HG02870 (cell line): ENCODE measurements at regions not wholly inside any gene's neighbourhood (a gene's known extent, or its start where the extent isn't known, plus 50 kb on each side); places are given as distances from the start of the nearest gene placed in this dataset.
"Not testable (repeated sequence)": the region's sequence is repeated elsewhere in the genome, so short reads cannot be mapped to it uniquely, and the experiment has no call there.

Source experiments
- ATAC-seq: cut with Tn5 transposase; IDR thresholded peaks from one replicate; pipeline ENCODE4 v1.9.1; 2021; ENCODE audit warnings: mild to moderate bottlenecking, moderate library complexity; ENCODE audit not compliant: unreplicated experiment

DNA sequence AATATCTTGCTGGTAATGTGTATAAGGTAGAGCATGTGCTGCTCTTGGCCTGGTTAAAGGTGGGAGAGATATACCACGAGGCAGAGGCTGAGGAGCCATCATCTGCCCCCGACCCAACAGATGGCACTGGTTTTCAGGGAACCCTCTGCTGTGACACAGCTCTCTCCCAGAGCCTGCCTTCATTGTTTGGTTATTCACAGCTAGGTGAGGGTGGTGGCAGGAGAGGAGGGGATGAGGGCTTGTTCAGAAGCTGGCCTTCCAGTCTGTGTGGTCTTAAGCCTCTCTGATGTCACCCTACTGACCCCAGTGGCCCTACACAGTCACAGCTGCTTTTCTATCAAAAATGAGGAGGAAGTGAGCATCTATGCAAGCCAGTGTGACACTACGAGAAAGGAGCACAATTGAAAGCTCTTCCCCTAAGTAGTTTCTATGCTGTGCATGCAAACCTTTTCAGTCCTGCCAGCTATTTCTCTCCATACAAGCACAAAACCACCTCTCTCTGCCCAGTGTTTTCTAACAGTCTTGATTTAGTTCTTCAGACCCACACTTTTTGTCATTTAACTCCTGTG lies 258.4 kb upstream of the AGTR1 start:
- ATAC-seq: peak; percentile 80

DNA sequence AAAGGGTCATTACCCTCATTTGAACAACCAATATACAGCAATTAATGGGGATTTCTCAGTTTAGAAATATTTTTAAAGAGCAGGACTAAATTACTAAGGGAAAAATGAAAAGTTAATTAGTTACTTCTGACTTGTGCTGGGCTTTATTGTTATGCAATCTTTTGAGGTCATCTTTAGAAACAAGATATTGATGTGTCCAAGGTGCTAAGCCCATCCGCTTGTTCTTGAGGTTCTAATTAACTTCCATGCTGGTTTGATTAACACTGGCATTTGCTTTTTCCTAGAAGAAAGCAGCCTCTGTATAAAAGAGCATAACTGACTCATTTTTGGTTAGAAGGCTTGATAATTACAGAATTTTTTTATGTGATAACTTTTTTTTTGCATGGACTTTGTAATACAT lies 256.5 kb upstream of the AGTR1 start:
- no peak for ATAC-seq

DNA sequence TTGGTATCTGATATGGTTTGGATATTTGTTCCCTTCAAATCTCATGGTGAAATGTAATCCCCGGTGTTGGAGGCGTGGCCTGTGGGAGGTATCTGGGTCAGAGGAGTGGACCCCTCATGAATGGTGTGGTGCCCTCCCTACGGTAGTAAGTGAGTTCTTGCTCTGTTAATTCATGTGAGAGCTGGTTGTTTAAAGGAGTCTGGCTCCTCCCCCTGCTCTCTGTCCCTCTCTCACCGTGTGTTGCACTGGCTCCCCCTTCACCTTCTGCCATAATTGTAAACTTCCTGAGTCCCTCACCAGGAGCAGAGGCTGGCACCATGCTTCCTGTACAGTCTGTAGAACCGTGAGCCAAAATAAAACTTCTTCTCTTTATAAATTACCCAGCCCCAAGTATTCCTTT lies 246.9 kb upstream of the AGTR1 start:
- ATAC-seq: no peak

DNA sequence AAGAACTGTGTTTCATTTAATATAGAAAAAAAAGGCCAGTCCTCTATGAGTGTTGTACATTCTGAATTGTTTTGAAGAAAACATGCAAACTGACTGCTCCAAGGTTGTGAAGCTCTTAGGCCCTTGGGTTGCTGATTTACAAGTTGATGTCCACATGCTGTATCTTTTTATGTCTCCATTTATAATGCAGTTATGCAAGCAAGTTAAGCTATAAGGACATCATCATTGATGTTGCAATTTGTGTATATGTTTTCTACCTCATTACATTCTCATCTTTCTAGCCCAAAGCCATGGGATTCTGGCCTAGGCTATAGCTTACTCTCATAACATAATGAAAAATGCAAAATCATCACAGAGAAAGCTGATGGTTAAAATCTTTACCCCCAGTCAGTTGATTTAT lies 245.7 kb upstream of the AGTR1 start:
- ATAC-seq: no peak

DNA sequence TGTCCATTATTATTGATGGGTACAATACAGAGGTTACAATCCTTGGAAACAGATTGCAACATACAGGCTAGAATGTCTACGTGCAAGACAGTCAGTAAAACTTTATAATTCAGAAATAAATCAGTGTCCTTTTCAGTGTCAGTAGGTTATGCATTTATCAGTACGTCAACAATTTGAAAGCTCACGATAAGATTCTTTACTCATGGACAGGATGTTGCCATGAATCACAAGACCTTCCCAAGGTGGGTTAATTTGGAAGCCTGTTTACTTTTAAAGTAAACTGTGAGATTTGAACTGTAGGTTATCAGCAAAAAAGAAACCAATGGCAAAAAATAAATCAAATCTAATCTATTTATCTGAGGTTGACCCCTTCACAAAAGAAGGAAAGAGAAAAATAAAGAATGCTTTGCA lies 243.9 kb upstream of the AGTR1 start:
- ATAC-seq: no peak

DNA sequence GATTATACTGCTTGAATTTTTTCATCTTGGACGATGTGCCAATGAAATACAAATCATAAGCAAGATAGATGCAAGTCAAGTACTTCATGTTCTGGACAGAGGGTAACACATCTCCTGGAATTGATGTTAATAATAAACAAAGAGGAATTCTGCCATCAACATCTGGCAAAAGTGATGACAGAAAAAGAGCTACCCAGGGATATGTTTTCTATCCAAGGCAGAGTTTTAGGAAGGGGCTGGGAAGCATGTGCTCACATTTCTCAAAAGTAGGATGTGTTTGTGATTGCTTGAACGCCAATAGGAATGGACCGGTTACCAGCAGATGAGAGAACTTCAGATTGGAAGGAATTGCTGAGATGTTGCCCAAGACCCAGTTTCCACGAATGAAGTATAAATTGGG lies 242.6 kb upstream of the AGTR1 start:
- no peak for ATAC-seq

DNA sequence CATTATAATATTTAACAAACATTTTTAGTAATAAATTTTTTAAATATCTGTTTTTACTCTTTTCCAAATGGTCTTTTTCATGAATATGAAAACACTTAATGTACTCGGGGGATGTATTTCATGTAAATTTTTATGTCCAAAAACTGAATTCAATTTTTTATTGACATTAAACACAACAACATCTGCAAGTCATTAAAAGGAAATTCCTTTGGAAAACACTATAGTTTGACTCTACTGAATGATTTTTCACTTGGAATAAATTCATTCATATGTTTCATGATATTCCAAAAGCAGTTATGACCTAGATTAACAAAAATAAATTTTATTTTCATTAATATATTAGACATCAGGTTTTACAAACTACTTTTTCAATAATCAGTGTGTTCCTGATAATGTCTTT lies 239.8 kb upstream of the AGTR1 start:
- no peak for ATAC-seq

DNA sequence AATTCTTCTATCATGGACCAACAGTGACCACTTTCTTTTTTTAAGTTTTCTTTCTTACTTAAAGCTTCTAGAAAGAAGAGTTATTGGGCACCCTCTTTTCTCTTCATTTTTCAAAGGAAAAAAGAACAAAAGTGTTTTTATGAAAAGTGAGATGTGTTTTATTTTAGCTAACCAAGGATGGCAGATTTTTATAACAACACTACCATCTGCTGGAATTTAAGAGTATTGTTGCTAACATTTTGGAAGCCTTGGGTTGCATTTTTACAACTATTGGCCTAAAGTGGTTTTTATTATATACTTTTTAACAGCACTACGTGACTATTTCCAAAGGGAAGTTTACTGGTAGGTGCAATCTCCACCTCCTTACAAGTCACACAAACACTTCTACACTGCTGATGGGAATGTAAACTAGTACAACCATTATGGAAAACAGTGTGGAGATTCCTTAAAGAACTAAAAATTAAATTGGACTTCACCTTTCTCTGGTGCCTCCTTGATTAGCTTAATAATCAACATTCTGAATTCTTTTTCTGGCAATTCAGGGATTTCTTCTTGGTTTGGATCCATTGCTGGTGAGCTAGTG lies 237.7 kb upstream of the AGTR1 start:
- ATAC-seq: no peak

DNA sequence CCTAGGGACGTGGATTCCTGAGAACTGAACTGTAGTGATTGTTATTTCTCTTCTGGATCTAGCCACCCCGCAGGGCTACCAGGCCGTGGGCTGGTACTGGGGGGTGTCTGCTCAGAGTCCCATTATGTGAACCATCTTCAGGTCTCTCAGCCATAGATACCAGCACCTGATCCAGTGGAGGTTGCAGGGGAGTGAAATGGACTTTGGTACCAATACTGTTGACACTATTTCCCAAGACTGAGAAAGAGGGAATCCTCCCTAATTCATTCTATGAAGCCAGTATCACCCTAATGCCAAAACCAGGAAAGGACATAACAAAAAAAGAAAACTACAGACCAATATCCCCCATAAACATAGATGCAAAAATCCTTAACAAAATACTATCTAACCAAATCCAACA lies 237.0 kb upstream of the AGTR1 start:
- ATAC-seq: no peak

DNA sequence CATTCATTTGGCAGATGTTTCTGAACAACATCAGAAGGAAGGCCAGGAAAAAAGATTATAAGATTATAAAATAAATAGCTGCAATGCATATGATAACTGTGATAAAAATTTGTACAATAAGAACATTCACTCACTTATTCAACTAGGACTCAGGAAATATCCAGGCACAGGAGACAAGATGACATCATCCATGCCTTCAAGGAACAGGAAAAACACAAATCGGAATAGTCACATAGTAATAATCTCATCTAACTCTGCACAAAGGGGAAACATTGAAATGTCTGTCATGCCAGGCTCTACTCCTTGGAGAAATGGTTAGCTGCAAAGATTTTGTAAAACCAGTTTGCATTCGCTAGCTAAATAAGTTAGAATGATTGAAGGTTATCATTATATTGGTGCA lies 233.5 kb upstream of the AGTR1 start:
- ATAC-seq: no peak

DNA sequence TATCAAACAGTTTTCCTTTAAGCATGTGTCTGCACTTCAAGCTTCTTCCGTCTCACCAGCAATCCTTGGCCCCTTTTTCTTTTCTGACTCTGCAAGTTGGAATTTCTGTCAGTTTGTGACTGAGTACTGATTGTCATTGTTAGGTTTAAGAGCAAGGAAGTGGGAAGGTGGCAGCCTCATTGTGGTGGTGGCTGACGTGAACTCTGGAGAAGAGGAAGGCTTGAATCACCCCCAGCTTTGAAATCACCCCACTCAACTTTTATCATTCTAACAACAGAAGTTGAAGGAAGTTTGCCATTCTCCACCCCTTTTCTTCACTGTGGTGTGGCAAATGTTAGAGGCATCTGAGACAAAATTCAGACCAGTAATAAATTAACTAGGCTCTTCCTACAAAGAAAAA lies 231.6 kb upstream of the AGTR1 start:
- no peak for ATAC-seq

DNA sequence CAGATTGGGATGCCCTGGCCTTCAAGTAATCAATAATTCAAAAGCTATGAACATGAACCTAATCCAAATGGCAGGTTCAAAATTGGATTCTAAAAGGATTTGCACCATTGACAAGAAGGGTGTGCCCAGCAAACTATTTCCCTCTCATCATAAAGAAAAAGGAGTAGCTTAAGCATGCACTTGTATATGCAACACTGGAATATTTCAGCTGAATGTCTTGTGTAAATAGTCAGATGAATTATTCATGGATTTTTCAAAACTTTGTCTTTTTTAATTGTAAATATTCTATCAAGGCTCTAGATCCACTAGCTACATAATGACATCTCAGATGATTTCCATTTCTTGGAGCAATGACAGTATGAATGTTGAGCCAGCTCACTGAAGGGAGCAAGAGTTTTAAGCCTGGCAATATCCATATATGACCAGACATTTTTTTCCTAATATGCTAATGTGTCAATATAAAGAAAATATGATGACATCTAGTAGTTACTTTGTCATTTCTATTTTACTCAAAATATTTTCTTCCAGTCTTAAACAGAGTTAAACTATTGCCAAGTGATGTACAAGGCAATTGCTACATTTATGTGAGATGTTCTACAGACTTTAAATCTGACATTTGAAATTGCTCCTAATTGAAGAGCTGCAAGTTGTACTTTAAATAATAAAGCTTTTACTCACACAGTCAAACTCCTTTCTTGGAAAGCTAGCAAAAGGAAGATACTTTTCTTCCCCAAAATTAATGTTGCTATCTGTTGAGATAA lies 230.5 kb upstream of the AGTR1 start:
- ATAC-seq: no peak

DNA sequence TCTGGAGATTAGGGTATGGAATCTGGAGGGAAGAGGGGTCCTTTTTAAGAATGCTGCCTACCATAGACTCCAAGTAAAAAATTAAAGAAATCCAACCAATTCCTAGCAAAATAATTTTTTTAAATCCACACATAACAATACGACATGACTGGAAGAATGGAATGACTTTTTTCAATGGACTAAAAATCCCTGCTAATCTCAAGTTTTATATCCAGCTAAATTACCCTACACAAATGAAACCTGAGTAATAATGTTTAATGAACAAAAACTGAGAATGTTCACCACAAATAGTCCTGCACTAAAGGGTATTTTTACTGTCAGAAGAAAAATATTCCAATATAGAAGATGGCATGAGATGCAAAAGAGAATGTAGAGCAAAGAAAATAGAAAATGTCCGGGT lies 220.3 kb upstream of the AGTR1 start:
- no peak for ATAC-seq

DNA sequence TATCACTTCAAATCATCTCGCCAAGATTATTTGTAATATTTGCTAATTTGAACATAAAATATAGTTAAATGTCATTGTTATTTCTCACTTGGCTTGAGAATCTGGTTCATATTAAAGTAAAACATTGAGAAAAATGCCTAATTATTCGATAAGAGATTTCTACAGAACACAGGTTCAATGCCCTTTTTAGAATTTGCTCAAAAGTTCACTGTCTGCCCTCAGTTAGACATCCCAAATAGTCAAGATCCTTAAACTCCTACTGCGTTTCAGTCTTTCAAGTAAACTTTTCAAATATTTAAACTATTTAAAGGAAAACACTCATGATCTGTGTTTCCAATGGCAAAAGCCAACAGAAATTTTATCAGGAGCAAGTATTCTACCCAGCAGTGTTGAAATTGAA lies 204.1 kb upstream of the AGTR1 start:
- no peak for ATAC-seq

DNA sequence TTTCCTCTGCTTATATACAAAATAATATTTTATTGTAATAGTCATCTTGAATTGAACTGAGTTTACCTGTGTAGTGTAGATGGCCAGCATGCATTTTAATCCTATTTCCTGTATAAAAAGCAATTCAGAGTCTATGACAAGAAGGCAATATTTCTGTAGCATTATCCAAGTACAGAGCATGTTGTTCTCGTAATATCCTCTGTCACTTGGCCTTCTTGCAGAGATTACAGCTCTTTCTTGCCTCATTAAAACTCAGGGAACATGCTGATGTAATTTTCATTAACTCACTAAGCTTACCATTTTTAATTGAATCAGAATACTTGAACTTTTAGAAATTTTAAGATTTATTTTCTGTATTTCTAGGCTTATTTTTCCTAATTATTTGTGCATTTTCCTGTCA lies 203.3 kb upstream of the AGTR1 start:
- ATAC-seq: no peak

DNA sequence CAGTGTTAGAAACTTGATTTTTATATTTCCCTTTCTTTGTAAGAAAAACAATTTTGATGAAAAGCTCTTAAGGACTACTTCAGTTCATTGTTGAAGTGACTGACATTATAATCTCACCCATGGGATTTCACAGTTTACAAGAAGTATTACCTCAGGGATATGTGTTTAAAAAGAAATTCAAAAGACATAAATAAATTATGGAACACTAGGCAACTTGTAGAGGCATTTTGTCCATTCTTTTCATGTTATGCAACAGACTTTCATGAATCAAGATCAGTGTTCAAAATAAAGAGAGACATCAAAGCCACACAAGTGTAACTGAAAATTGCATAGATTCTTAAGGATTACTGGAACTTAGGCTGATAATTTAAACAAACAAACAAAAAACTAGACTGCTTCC lies 196.8 kb upstream of the AGTR1 start:
- no peak for ATAC-seq

DNA sequence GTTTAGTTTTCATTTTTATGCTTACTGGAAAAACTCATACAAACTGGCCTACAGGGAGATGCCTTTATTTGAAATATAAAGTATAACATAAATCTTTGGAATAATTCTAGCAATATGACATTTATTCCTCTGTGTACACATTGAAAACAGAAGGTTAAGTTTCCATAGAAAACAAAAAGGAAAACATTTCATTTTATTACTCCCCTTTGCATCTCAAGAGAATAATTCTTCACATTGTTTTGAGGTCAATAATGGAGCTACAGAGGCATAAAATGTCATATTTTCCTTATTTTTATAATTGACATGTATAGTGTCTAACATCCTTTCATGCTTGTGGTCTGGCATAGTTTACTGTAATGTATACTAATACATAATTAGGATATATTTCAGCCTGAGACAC lies 187.6 kb upstream of the AGTR1 start:
- no peak for ATAC-seq

DNA sequence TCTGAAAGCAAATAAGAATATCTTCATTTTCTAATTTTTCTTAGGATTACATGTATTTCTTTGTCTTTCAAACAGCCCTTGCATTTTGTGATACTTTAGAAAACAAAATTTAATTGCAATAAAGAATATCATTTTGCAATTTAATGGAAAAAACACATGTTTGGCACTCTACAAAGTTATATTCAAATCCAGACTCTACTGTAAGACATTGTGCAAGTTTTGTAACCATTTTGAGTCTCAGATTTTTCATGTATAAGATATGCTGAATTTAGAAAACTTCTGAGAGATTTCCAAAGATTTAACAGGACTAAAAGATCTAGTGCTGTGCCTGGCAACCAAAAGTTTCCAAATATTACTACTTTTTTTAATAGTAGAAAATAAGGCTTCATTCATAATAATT lies 187.1 kb upstream of the AGTR1 start:
- no peak for ATAC-seq

DNA sequence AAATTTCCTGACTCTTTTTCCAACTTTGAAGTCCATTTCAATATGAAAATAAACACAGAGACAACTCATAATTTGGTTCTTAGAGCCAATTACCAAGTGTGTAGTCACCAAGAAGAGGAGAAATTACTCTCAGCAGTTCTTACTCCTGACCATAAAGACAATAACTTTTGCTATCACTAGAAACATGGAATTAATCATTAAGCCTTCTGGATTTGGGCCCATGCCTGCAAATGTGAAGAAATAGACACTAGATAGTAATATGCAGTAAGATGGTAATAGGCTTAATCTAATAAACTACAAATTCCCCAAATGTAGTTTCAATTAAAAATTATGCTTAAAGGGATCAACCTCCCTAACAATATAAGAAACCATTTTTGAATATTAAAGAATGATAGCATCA lies 185.1 kb upstream of the AGTR1 start:
- ATAC-seq: no peak

DNA sequence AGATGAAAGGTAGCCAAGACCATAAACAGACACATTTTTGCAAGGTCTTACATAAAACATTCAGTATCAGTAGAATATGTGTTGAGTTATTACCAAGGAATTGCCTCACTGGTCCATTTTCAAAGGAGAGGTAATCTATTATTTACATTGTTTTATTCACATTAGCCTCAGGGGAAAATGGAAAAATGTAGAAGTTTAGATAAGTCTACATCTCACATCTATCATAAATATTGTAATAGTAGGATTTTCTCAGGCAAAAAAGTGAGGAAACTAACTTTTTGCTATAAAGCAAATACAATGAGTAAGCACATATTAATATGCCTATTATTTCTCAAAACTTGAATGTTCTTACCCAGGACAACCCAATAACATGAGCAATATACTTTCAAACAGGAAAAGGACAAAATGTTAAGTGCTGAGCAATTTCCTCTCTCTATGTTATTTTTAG lies 184.6 kb upstream of the AGTR1 start:
- no peak for ATAC-seq

DNA sequence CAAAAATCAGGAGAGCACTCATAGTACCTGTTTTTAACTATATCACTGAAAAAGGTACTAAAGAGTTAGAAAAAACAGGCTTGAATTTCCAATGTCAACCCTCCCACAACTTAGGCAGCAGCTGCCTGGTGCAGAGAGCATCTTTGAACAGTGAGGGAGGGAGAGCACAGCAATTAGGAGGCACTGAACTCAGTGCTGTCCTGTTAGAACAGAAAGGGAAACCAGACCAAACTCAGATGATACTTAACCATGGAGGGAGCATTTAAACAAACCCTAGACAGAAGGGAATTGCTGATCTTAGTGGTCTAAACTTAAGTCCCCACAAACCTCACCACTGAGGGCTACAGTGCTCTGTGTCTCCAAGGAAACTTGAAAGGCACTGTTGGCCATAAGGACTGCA lies 179.2 kb upstream of the AGTR1 start:
- ATAC-seq: no peak

DNA sequence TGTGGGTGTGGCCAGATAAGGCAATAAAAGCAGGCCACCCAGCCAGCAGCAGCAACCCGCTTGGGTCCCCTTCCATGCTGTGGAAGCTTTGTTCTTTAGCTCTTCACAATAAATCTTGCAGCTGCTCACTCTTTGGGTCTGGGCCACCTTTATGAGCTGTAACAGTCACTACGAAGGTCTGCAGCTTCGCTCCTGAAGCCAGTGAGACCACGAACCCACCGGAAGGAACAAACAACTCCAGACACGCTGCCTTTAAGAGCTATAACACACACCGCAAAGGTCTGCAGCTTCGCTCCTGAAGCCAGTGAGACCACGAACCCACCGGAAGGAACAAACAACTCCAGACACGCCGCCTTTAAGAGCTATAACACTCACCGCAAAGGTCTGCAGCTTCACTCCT lies 172.1 kb upstream of the AGTR1 start:
- not testable (repeated sequence) for ATAC-seq

DNA sequence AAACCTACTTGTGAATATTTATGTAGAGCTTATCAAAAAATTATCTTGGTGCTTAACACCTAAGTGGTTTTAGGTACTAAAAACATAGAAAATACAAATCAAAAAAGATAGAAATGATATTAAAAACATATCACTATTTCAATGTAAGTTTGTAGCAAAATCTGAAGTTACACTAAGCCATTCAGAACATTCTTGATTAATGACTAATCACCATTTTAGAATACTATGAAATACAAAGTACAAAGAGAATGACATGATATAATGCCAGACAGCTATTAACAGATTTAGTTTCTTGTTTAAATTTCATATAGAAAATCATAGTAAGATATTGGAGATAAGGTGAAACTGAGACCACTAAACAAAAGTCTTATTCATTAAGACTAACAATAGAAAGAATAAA lies 169.7 kb upstream of the AGTR1 start:
- ATAC-seq: no peak
